ENCODE measurements at regions not wholly inside any gene's neighbourhood (a gene's known extent, or its start where the extent isn't known, plus 50 kb on each side); places are given as distances from the start of the nearest gene placed in this dataset.

DNA sequence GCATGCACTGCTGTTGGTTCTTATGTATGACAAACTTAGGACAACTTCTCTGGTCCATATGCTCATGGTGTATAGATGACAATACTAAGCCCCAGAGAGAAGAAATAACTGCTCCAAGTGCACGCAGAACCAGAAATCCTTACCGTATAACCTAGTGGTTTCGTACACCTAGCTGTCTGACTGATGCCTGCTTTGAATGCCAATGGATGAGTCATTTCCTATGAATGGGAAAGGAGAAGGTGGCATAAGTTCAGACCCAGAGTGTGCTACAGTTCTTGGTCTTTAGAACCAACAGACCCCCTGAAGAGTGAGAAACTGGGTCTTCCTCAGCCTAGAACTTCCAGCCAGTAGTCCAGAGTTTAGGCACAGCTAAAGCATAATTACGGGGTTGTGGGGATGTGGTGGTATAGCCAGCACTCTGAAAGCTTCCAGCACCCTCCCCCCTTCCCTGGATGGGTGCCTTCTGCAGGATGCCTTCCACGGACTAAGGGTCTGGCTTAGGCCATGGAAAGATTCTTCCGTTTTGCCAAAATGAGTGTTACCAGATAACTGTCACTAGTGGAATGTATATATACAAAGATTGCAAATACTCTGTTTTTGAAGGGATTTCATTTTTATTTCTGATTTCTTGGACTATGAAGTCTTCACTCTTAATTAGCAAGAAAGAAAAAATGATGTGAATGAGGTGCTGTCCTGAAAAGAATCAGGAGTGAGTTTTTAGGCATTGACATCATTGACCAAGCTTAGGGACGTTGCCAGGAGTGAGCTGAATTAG is 84.6 kb upstream of the PACRGL start:
- peak; percentile 32 for DNase-seq

DNA sequence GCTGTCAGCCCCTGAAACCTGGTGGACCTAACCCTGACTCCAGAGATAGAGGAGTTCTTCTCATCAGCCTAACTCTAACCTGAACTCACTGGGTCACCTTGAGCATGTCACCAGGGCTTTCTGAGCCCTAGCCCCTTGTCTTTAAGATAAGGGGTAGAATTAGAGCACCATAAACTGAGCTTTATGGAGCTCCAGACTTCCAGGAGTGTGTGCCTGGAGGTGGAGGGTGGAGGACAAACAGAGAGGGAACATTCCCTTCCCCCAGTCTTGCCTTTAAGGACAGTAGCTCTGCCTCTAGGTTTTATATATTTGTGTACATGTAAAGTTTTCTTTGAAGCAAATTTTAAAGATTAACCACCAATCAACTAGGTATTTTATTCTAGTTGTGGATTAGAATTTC is 83.9 kb upstream of the PACRGL start:
- no peak for DNase-seq

DNA sequence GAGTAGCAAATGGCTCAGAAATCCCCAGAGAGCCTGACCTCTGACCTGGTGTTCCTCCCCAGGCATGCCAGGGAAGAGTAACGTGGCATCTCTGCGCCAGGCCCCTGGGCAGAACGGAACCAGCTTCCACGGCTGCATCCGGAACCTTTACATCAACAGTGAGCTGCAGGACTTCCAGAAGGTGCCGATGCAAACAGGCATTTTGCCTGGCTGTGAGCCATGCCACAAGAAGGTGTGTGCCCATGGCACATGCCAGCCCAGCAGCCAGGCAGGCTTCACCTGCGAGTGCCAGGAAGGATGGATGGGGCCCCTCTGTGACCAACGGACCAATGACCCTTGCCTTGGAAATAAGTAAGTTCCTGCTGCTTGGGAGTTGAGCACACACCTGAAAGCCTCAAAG is 83.4 kb upstream of the PACRGL start:
- DNase-seq = no peak

DNA sequence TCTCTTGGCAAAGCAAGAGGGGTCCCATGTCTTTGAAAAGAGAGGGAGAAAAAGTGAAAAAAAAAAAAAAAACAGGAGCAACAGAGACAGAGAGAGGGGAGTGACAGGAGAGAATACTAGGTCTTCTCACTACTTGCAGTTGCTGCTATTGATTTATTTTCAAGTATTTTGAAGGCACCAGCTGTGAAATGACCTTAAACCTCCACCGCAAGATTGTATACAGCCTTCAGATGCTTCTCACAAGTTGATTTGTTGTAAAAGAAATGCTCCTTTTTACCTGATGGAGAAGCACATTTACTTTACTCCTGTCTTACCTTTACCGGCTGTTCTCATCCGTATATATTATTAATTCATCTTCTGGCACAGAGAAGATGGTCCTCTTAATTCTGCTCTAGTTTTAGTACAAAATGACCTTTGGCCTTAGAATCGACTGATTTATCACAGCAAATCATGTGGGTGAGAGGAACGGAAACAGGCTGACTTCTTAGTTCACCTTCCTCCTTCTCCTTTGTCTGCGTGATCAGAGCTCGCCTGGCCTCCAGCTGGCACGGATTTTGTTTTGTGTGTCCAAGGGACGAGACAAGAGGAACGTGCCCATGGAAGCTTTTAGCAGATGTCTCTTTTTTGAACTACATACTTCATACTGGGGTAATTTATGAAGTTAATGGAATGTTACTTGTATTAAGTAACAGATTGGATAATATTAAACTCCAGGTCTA is 82.4 kb upstream of the PACRGL start:
- peak; percentile 38 for DNase-seq

DNA sequence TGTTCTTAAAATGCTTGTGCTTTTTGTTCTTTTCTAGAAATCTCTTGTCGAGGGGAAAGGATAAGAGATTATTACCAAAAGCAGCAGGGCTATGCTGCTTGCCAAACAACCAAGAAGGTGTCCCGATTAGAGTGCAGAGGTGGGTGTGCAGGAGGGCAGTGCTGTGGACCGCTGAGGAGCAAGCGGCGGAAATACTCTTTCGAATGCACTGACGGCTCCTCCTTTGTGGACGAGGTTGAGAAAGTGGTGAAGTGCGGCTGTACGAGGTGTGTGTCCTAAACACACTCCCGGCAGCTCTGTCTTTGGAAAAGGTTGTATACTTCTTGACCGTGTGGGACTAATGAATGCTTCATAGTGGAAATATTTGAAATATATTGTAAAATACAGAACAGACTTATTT is 81.5 kb upstream of the PACRGL start:
- no peak for DNase-seq

DNA sequence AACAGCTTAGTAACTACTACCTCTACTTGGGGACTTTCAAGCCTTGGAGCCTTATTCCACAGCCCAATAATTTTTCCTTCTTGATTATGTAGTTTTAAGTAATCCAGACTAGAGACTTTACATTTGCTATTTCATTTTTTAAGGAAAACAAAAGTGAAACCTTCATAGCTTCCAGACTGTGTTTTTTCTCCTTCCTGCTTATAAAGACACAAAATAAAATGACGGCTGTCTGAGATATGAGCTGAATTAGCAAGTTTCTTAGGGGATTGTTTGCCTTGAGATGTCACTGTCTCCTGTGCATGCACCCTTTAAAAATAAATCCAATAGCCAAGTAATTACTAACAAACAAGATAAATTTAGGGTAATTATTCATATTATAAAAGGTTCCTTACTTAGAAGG is 78.8 kb upstream of the PACRGL start:
- no peak for DNase-seq

DNA sequence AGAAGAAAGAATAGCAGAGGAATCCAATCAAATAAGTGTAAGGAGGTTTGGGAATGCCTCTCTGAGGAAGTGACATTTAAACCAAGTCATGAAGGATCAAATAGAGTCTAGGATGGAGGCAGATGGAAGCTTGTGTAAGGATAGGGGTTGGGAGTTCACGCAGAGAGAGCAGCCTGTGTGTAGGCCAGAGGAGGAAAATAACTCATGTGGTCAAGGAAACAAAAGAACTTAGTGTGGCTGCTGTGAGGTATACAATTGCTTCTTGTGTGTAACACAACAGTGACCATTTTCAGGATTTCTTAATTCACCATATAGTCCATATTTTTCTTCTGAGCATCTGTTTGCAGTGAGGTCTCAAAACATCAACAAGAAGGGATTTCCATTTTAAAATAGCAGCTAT is 77.6 kb upstream of the PACRGL start:
- DNase-seq = no peak

DNA sequence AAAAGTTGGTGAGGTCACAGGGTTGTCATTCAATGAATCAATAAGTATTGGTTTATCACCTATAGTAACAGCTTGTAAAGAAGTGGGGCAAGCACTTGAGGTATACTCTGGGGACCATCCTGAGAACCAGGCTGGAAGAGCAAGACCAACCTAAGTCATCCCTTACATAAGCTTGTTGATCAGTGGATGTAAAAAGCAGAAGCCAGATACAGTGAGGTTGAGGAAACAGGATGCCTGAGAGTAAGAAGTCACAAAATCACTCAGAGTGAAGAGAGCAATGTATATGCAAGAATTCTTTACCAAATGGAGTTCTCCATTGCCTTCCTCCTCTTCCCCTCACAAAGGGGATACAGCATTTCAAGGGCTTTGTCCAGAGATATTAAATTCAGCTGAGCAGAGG is 76.3 kb upstream of the PACRGL start:
- no peak for DNase-seq

DNA sequence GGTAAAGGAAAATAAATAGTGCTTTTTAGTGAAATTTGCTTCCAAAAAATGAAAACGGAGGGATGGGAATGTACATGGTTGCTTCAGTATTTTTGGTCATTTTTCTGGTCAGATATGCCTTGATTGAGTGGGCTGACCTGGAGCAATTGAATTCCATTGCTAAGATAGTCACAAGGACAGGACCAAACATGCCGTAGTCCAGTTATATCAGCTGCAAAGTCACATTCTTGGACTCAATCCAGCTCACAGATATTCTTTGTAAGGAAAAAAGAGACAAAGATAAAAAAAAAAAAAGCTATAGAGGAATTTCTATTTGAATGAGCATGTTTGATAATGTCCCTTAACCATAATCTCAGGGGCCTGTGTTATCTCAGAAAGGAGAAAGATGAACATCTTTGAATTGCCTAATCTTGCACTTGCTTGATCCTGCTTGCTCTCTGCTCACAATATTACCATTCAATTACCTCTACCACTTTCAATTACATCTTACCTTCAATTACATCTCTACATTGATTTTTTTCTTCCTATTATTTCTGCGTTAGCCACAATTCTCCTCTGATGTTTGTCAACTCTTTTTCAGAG is 75.4 kb upstream of the PACRGL start:
- peak; percentile 33 for DNase-seq

DNA sequence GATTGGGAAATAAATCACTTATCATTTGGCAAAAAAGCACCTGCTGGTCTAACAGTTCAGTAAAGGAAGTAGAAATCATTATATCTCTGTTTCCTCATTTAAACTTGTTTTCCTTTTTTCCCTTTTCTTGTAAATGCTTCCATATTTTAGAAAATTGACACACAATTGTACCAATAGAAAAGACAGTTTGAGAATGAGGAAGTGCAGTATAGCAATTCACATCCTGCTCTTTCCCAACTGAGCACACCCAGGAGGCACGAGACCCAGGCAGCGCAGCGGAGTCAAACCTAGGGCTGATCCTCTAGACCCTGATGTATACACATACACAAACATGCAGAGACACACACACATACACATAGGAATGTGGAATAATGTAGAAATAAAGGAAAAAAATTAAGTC is 74.8 kb upstream of the PACRGL start:
- DNase-seq = peak; percentile 7

DNA sequence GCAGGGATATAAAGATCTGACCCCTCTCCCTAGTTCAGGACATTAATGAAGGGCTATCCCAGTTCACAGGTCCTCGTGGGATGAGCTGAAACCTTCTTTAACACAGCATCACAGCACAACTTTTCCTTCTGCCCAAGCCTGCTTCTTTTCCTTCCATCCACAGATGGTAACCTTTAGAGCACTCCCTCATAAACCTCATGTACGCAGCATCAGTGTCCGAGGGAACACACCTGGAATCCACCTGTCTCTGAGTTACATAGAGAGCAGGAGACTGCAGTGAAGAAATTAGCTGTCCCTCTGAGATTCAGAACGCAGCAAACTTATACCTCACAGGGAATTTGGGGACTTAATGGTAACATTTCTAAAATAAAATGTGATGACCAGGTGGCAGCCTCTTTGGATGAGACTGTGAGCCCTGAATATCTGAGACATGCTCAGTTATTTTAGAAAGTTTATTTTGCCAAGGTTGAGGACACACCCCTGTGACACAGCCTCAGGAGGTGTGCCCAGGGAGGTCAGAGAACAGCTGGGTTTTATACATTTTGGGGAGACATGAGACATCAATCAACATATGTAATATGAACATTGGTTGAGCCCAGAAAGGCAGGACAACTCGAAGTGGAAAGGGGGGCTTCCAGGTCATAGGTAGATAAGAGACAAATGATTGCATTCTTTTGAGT is 73.8 kb upstream of the PACRGL start:
- no peak for DNase-seq

DNA sequence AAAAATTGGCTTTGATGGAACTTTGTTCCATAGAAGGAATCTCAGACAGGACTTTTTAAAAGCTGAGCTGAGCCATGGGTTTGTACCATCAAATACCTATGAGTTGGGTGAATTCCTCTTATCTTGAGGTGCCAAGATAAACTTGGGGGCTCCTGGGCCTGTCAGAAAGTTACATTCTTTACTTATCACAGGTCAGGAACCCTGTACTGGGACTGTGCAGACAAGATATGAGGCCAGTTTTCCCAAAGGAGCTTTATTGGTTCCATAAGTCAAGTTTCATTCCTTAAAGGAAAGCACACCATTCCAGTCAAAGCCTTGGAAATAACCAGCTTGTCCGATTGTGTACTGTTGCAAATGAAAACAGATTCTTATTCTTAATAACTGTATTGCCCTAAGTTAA is 72.4 kb upstream of the PACRGL start:
- no peak for DNase-seq

DNA sequence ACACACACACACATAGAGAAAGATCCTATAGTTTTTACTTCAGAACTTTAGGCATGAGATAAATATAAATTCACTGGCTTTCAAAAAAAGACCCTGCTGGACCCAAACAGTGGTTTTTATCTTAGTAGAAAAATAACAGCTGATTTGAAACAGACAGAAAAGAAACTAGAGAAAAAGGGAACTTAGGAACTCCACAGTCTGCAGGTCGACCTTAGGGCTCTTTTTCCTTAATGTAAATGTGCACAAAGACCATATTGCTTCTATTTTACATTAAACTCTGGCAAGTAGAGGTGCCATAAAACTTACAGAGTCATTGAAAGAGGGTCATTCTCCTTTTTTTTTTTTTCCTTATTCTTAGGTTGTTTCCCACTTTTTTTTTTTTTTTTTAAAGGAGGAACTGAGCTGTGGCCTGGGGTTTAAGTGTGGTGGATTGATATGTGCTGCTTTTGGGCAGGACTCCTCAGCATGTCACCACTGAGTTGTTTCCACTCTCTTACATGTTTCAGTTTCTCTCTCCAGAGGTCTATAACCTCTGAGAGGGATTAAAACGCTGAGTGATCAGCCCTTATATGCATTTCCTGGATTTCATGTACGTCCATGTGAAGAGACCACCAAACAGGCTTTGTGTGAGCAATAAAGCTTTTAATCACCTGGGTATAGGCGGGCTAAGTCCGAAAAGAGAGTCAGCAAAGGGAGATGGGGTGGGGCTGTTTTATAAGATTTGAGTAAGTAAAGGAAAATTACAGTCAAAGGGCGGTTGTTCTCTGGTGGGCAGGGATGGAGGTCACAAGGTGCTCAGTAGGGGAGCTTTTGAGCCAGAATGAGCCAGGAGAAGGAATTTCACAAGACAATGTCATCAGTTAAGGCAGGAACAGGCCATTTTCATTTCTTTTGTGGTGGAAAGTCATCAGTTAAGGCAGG is 70.8 kb upstream of the PACRGL start:
- DNase-seq = no peak

DNA sequence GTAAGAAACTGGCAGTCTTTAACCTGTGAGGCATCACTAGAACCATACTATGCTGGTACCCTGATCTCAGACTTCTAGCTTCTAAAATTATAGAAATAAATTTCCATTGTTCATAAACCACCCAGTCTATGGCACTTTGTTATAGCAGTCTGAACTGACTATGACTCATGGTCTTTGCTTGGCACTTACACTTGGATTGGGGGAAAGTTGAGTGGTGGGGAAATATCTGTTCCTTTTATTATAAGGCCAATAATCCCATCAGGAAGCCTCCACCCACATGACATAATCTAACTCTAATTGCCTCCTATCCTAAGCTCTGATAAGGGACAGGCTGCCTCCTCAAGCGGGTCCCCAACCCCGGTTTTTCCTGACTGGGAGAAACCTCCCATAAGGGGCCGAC is 61.4 kb upstream of the PACRGL start:
- DNase-seq = no peak

DNA sequence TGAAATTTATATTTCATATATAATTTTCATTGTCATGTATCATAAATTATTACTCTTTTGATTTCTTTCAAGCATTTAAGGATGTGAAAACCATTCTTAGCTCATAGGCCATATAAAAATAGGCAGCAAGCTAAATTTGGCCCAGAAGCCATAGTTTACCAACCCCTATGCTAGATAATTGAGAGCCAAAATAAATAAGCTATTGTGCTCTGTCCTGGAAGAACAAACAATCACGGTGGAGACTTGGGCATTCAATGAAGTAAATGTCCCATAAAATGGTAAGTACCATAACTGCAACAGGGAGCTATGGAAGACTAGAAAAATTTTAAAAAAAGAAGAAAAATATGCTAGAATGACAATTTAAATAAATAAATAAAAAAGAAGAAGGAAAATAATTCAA is 60.9 kb upstream of the PACRGL start:
- DNase-seq = no peak

DNA sequence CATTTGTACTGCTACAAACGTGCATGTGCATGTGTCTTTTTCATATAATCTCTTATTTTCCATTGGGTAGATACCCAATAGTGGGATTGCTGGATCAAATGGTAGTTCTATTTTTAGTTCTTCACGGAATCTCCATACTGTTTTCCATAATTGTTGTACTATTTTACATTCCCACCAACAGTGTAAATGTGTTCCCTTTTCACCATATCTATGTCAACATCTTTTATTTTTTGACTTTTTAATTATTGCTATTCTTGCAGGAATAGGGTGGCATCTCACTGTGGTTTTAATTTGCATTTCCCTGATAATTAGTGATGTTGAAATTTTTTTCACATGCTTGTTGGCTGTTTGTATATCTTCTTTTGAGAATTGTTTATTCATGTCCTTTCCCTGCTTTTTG is 59.3 kb upstream of the PACRGL start:
- no peak for DNase-seq

DNA sequence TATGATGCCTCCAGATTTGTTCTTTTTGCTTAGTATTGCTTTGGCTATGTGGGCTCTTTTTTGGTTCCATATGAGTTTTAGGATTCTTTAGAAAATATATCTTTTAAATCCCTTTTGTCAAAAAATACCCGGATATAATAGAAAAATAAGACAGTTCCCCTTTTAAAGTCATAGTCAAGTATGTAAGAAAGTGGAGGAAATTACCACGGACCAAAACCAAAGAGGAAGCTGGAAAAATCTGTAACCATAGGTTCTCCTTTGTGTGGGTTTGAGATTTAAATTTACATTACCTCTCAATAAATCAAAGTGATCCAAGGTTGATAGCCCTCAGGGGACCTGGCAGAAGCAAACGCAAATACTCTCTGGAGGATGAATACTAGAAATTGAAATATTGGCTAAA is 58.3 kb upstream of the PACRGL start:
- DNase-seq = no peak

DNA sequence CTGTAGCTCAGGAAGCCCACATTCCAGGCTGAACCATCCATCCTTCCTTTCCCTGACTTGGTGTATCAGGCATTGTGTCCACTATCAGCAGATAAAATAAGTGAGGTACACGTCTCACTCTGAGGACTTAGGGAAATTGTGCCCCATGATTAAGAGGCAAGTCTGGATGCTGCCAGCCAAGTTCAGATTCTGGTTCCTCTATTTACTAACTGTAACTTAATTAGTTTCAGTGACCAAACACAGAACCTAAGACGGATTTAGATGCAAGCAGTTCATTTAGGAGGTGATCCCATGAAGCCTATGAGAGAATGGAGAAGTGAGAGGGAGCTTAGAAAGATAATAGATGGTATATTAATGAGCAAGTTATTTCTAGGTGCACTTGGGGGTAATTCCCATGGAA is 56.6 kb upstream of the PACRGL start:
- no peak for DNase-seq

DNA sequence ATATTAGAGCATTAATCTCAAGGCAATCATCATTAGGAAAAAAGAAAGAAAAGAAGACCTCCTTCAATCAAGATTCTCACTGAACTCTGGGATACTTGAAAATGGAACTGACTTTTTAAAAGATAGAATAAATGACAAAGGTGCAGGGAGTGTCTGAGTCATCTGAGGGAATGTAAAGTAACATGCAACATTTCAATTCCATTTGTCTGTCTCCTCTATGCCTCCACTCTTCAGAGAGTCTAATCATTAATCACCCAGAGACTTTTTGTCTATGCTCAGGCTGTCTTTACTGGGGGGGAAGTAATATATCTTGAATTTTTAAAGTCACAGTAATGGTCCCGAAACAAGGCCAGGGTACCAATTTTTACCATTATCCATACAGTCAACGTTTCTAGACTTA is 55.0 kb upstream of the PACRGL start:
- no peak for DNase-seq

DNA sequence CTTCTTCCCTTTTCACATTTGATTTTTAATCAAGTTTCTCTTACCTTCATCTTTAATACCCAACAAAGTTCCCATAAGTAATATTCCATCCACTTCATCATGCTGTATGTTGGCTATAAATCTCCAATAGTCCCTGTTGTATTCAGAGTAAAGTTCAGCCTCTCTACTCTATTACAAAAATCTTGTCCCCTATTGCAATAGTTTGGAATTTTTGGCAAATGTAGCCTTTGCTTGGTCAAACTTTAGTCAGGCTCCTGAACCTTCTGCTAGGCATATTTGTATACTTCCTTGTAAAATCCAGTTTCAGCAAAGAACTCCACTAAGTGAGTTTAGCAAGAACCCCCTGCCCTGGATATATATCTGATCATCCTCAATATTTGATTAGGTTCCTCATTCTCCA is 54.0 kb upstream of the PACRGL start:
- DNase-seq = no peak

Measured in dermis blood vessel endothelial cell (primary cell).